Liver (tissue), 3 donors: ENCODE measurements at regions not wholly inside any gene's neighbourhood (a gene's known extent, or its start where the extent isn't known, plus 50 kb on each side); places are given as distances from the start of the nearest gene placed in this dataset.

Experiments
- CTCF ChIP-seq: fragments of 150-350 bp; IDR thresholded peaks from 2 replicates; pipeline ENCODE4 v1.5.1; 2017; ENCODE audit warnings: improper control_type of control experiment, low read depth, low read length; ENCODE audit not compliant: missing input control
- EGR1 ChIP-seq, 2 donors: IDR thresholded peaks; 2 replicates each; pipeline ENCODE4 v1.6.1; 2016 to 2018; ENCODE audit warnings: antibody characterized with exemption in 2 of 2, low read depth in 2 of 2
- REST ChIP-seq: IDR thresholded peaks from 2 replicates; pipeline ENCODE4 v1.6.1; 2016; ENCODE audit warnings: antibody characterized with exemption, mild to moderate bottlenecking
- RXRA ChIP-seq, 2 donors: IDR thresholded peaks; 2 replicates each; pipeline ENCODE4 v1.6.1; 2017 to 2018; ENCODE audit warnings: antibody characterized with exemption in 2 of 2, mild to moderate bottlenecking in 1 of 2
- TAF1 ChIP-seq: conservative IDR thresholded peaks from 2 replicates; pipeline ENCODE4 v1.6.1; 2016; ENCODE audit warnings: antibody characterized with exemption, mild to moderate bottlenecking
- TF ChIP-seq, protein P1 (sequence below): IDR thresholded peaks from 2 replicates; pipeline ENCODE4 v1.6.1; 2016; ENCODE audit warnings: antibody characterized with exemption
- donor health status: healthy.
- donor health status: healthy.

DNA sequence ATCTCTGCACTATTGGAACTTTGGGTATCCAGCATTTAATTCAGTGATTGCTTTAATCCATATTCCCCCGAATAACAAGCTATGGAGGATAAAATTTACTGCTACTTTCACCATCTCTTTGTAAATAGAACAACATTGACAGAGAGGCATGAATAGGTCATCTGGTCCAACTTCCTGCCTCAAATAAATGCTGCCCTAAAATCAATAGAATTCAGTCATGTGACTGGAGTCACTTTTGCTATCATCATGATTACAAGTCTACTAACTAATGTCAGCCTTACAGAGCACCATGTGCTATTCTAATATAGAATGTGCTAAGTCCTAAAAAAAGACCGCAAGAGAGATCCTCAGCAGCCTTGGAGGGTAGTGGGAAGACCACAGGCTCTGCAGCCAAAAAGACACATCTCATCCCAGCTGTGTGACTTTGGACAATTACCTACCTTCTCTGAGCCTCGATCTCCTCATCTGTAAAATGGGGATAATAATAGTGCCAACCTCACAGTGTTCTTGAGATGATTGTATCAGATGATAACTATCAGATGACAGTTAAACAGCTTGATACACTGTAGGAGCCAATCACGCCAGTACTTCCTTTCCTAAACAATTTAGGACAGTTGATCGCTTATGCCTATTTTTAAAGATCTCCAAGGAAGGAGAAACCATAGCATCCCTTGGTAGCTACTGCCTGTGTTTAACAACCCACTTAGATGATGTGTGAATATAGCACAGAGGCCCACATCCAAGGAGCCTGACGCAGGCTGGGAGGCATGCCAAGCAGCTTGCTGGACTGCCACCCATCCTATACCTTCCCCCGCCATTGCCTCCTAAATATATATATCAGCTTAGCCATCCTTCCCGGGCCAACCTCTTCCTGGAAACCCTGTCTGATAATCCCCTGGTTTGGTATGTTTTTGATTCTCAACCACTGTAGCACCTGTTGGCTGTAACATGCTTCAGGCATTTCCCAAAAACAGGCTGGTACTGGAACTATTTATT, 77.3 kb upstream of the PHF21A start:
- TF ChIP-seq EGR1 (IDR thresholded peaks at IDR 0.05; ENCODE audit: low read depth in 2 of 2) (no peak), REST (no peak), CTCF (no peak), RXRA (IDR thresholded peaks at IDR 0.05) (no peak), TAF1 (no peak)
- TF ChIP-seq, protein P1, sequence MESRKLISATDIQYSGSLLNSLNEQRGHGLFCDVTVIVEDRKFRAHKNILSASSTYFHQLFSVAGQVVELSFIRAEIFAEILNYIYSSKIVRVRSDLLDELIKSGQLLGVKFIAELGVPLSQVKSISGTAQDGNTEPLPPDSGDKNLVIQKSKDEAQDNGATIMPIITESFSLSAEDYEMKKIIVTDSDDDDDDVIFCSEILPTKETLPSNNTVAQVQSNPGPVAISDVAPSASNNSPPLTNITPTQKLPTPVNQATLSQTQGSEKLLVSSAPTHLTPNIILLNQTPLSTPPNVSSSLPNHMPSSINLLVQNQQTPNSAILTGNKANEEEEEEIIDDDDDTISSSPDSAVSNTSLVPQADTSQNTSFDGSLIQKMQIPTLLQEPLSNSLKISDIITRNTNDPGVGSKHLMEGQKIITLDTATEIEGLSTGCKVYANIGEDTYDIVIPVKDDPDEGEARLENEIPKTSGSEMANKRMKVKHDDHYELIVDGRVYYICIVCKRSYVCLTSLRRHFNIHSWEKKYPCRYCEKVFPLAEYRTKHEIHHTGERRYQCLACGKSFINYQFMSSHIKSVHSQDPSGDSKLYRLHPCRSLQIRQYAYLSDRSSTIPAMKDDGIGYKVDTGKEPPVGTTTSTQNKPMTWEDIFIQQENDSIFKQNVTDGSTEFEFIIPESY = no peak
